Mammary epithelial cell (primary cell): ENCODE measurements at regions not wholly inside any gene's neighbourhood (a gene's known extent, or its start where the extent isn't known, plus 50 kb on each side); places are given as distances from the start of the nearest gene placed in this dataset.

Experiments used
- CTCF ChIP-seq, 2 donors: IDR thresholded peaks in 1 of 2; conservative IDR thresholded peaks in 1 of 2; 2 replicates each; pipeline ENCODE4 v1.5.1; 2011 to 2012; ENCODE audit warnings: inconsistent platforms in 2 of 2, low read length in 2 of 2, mild to moderate bottlenecking in 2 of 2, control low read depth in 1 of 2, low read depth in 1 of 2; ENCODE audit not compliant: insufficient read depth in 1 of 2; ENCODE audit errors: extremely low read depth in 1 of 2
- EZH2 ChIP-seq: IDR thresholded peaks from 2 replicates; pipeline ENCODE4 v1.6.1; 2012; ENCODE audit warnings: low read length, inconsistent platforms, borderline replicate concordance

DNA sequence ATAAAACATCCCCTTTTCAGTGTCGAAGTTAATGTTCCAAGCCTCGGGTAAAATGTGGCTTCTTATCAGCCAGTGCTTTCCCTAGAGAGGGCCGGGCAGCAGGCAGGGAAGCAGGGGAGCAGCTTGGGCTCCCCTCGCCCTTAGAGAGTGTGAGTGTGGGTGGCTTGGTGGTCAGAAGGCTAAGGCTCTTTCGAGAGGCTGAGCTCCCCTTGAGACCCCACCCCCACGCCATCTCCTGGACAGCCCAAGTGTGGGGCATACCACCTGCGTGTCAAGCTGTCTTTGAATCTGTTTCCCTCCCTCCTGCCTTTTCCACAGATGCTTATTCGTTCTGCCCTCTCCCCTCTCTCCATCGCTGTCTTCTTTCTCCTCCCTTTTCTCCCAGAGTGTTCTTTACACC lies 95.1 kb upstream of the FOXP4 start:
- TF ChIP-seq CTCF (conservative IDR thresholded peaks at IDR 0.05 in 1 of 2, IDR thresholded peaks at IDR 0.05 in 1 of 2; ENCODE audit: extremely low read depth in 1 of 2, insufficient read depth in 1 of 2, low read depth in 1 of 2, low read length in 2 of 2) (no peak), EZH2 (no peak)
